Astrocyte of the cerebellum (primary cell): ENCODE measurements at regions not wholly inside any gene's neighbourhood (a gene's known extent, or its start where the extent isn't known, plus 50 kb on each side); places are given as distances from the start of the nearest gene placed in this dataset.

Experiments used
- DNase-seq: peaks from one replicate; pipeline ENCODE4 v3.0.0-alpha.2; 2011; ENCODE audit warnings: low read depth
- H3K4me3 ChIP-seq: 2 replicates; pipeline ENCODE4 v1.5.1; 2011; ENCODE audit warnings: mild to moderate bottlenecking, low read depth, low read length, moderate library complexity
- in situ Hi-C: cut with HindIII; loops from 2 replicates; pipeline ENCODE4 v1.10.0; 2017; ENCODE audit warnings: low sequenced_read_pairs
- TF ChIP-seq, protein P1 (sequence below): IDR thresholded peaks from 2 replicates; pipeline ENCODE4 v1.5.1; 2012; ENCODE audit warnings: low read length, low read depth, moderate library complexity, mild to moderate bottlenecking; ENCODE audit errors: missing control alignments

DNA sequence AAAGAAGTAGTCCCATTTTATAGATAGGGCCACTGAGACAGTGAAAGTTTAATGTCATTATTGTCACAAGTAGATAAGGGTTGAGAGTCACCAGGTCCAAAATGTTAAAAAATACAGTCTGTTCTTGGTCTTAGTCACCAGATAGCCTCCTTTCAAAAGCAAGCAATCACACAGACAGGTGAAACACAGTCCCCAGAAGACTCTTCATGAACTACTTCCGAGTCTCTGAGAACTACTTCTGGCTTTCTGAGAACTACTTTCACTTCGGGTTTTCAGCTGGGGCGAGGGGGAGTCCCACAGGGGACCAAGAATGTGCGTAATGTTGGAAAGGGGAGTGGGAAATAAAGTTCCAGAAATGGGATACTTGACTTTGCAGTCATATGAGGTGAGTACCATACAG, 143.2 kb downstream of the HHIPL2 start:
- no peak overlapping the region for H3K4me3 ChIP-seq
- no peak for DNase-seq
- TF ChIP-seq, protein P1, sequence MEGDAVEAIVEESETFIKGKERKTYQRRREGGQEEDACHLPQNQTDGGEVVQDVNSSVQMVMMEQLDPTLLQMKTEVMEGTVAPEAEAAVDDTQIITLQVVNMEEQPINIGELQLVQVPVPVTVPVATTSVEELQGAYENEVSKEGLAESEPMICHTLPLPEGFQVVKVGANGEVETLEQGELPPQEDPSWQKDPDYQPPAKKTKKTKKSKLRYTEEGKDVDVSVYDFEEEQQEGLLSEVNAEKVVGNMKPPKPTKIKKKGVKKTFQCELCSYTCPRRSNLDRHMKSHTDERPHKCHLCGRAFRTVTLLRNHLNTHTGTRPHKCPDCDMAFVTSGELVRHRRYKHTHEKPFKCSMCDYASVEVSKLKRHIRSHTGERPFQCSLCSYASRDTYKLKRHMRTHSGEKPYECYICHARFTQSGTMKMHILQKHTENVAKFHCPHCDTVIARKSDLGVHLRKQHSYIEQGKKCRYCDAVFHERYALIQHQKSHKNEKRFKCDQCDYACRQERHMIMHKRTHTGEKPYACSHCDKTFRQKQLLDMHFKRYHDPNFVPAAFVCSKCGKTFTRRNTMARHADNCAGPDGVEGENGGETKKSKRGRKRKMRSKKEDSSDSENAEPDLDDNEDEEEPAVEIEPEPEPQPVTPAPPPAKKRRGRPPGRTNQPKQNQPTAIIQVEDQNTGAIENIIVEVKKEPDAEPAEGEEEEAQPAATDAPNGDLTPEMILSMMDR: no peak
- in situ Hi-C loops: no loop called here

GRCh38 chr1:222399197-222399596, 148.7 kb downstream of the HHIPL2 start:
- no peak for DNase-seq
- in situ Hi-C loops: no loop called here
- no peak overlapping the region for H3K4me3 ChIP-seq
- TF ChIP-seq, protein P1: no peak

- no peak for DNase-seq
- TF ChIP-seq, protein P1: no peak
- H3K4me3 ChIP-seq: no peak overlapping the region
- in situ Hi-C loops: no loop called here
These were observed 153.7 kb downstream of the HHIPL2 start for GRCh38 chr1:222394224-222394623.

DNA sequence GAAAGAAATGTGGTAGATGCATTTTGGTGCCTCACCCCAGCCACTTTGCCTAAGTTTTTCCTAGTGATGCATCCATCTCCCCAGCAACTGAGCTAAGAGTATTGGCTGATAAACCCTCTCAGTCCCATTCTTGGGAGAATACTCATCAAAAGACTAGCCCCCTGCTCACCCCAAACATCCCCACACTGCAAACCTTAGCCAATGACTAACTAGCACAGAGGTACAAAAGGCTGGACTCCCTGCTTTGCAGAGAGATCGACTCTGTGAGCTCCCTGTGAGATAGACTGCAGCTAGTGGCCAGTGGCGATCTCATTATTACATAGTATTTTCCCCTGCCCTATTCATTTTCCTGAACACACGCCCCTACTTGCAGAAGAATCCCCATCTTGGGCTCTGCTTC, 155.3 kb downstream of the HHIPL2 start:
- TF ChIP-seq, protein P1: no peak
- H3K4me3 ChIP-seq: no peak overlapping the region
- peak; percentile 34 for DNase-seq
- in situ Hi-C loops: no loop called here

DNA sequence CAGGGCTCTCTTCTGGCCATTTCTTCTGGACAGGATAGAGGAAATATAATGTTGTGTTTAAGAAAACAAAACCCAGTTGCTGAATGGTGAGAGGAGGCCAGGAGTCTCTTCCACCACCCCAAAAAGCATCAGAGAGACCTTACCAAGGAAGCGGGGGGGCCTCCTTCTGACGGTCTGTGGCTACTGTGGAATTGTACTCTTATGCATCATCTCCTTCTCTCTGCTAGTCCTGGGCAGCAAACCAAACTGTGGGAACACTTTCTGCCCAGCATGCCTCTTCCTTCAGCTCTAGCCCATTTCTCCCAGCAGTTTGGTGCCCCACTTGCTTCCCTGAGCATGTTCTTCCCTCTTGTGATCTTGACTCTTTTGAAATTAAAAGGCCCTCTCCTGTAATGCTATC, 157.7 kb downstream of the HHIPL2 start:
- no peak overlapping the region for H3K4me3 ChIP-seq
- in situ Hi-C loops: no loop called here
- peak; percentile 57 for DNase-seq

DNA sequence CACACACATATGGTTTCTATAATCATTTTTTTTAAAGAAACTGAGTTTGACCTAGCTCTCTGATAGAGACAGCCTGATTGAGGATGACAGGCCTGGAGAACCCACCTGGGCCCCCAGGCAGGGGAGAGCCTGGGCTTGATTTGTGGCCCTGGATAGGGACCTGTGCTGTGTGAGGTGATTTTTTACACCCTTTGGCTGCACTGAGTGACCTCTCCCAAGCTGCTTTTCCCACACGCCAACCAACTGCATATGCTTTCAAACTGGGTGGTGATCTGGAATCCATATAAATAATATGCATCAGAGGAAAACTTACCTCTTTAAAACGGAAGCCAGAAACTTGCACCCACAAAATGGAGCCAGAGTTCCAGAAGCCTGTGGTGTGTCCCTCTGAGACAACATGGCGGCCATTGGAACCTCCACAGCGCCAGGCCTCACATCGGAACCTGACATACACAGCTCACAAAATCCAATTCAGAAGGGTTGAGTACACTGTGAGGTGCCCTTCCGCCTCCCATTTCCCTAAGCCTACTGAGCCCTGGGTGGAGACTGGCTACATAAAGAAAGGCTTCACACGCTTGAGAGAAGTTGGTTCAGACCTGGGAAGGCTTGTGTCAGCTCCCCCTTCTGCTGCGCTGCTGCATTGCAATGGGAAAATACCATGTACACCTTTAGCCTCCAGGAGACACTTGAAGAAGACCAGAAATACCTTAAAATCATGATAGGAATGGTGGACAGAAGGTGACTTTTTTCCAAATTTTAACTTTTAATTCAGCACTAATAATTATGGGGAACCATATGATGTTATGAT, 160.7 kb downstream of the HHIPL2 start:
- in situ Hi-C loops: no loop called here
- no peak for DNase-seq
- no peak overlapping the region for H3K4me3 ChIP-seq
- TF ChIP-seq, protein P1: peak; percentile 6

More for the DNA sequence above, 157.7 kb downstream of the HHIPL2 start:
- TF ChIP-seq, protein P1: no peak

DNA sequence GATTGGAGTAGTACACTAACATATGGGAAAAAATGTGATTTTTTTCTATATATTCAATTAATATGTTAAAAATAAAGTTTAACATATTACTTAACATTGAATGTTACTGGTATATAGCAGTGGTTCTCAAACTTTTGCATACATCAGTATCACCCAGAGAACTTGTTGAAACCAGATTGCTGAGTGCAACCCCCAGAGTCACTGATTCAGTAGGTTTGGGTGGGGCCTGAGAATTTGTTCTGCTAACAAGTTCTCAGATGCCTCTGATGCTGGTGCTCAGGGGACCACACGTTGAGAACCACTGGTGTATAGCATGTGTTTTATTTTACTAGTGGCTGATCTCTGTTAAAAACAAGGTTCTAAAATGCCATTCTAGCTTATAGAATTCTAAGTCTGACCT, 161.9 kb downstream of the HHIPL2 start:
- in situ Hi-C loops: no loop called here
- TF ChIP-seq, protein P1: no peak
- no peak for DNase-seq
- H3K4me3 ChIP-seq: no peak overlapping the region
